HG02885 (cell line): ENCODE measurements at regions not wholly inside any gene's neighbourhood (a gene's known extent, or its start where the extent isn't known, plus 50 kb on each side); places are given as distances from the start of the nearest gene placed in this dataset.

ENCODE experiments used
- ATAC-seq: cut with Tn5 transposase; IDR thresholded peaks from one replicate; pipeline ENCODE4 v1.9.1; 2021; ENCODE audit warnings: mild to moderate bottlenecking; ENCODE audit not compliant: unreplicated experiment, poor library complexity

DNA sequence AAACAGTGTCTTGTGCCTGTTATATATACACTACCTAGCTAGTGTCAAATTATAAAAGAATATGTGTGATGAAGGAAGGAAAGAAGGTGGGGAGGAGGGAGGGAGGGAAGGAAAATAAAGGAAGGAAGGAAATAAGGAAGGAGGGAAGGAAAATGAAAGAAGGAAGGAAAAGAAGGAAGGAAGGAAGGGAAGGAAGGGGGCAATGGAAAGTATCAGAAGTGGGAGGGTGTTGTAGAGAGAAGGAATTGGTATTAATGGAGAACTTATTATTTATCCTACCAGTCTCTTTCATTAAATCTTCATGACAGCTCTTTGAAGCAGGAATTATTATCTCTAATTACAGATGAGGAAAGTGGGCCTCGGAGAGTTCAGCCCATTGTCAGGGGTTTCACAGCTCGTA, 202.4 kb downstream of the SAMD5 start:
- ATAC-seq = no peak

DNA sequence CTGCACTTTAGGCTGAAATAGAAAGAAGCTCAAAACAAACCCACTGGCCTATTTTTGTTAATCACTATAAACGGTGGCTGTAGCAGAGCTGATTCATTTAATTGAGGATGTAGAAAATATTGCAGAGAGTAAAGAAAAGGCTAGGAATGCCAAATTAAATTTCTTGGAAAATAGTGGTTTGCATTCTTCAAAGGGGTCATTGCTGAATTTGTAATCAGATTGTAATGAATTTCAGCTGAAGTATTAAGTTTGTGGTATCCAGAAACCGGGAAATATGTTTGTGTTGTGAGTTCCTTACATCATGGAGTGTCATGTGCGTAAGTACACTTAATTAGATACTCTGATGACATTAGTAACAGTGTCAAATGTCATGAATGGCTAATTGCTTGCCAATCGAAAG, 203.0 kb downstream of the SAMD5 start:
- ATAC-seq = no peak

DNA sequence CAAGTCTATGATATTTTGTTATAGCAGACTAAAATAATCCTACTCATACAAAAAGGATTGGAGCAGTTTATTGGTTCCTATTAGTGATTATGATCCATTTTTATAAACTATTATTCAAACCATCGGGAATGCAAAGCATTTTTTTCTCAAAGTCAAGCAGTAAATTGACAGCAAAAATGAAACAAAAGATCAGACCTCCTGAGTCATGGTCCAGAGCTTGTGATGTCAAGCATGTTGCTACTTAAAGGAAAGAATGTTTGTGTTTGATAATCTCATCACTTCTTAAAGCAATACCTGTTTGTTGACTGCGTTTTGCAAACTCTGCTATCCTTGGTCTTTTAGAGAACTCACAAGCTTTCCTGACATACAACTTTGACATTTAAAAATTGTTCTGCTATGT, 204.4 kb downstream of the SAMD5 start:
- no peak for ATAC-seq

DNA sequence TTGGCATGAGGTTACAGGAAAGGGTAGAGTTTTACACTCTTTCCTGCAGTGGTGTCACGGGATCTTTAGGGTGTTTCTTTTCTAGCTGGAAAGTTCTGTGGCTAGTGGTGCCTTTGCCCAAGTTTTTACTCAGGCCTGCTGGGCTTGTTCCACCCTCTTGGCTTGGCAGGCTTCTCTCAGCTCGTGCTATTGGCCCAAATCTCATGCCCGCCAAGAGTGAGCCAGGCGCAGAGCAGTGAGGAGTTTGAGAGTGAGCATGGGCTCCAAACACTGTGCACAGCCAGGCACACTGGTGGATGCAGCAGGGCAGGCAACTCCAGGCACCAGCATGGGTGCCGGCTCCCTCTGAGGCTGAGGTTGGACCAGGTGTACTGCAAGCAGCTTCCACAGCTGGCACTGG, 206.5 kb downstream of the SAMD5 start:
- ATAC-seq = no peak

DNA sequence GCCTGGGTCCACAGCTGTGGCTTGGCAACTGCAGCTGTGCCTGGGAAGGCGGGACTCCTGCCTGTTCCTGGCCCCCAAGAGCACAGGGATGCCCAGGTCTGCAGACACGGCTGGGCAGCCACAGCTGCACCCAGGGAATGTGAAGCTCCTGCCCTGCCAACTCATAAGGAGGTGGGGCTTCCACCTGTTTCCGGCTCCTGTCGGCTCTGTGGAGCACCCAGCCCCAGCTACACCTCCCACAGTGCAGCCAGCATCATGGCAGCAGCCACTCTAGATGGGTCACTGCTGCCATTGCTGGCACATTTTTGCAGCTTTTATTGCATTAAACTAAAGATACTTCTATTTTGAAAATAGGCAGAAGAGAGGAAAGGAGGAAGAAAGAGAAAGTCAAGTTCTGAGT, 207.9 kb downstream of the SAMD5 start:
- ATAC-seq = no peak

DNA sequence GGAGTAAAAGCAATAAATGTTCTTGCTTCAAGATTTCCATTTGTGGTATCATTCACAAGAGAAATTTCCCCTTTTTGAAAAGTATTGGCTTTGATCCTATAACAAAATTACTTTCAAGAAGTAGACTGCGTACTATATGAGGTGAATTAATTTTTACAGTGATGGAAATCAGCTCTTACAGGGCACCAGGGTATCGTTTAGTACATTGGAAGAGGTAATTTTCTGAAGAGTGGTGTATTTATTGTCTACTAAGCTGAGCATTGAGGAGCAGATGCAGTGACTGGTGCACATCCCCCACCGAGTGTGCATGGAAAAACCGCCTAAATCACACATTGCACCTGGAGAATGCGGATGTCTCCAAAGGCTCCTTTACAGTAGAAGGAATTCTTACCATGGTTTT, 209.5 kb downstream of the SAMD5 start:
- ATAC-seq = no peak

DNA sequence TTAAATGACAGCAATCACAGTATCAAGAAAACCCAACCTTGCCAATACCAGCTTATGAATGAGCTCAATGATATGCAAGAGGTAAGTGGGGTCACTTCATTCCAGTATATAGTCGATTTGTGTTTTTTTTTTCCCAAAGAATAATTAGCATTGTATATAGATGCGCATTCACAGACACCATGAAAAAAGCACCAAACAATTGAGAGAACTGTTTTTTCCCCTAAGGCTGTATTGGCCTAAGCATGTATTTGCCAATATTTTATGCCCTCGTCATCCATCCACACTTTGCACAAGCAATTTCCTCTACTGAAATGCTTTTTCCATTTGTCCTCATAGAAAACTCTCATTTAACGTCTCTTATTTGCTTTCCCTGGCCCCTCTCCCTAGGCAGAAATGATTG, 213.7 kb downstream of the SAMD5 start:
- ATAC-seq = no peak

DNA sequence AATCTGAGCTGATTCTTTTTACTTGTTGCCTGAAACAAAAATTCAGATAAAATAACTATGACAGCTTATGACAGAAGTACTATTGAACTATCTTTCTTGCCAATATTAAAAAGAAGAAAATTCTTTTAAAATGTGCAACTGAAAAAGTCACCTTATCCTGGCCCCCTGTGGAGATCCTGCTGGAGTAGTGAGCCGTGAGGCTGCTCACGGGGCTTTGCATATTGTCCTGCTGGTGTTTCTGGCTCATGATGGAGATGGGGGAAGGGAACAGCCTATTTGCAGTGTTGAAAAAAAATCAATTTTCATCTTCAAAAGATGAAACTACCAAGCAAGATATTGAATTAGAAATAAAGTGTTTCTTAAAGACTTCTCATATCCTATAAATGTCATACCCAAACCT, 216.0 kb downstream of the SAMD5 start:
- no peak for ATAC-seq

DNA sequence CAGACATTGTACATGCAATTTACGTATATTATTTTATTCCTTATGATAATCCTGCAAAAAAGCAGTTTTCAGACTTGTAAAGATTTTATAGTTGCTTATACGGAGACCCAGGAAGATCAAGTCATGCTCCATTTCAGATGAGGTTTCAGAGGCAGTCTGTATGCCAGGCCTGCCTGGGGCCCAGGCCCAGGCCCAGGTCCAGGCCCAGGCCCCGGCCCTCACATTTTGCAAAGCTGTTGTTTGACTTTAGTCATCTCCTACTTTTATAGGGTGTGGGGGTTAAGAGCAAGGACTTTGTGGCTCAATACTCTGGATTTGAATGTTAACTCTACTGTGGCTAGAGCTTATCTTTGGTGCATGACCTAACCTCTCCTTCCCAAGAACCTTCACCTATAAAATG, 217.9 kb downstream of the SAMD5 start:
- ATAC-seq = no peak

DNA sequence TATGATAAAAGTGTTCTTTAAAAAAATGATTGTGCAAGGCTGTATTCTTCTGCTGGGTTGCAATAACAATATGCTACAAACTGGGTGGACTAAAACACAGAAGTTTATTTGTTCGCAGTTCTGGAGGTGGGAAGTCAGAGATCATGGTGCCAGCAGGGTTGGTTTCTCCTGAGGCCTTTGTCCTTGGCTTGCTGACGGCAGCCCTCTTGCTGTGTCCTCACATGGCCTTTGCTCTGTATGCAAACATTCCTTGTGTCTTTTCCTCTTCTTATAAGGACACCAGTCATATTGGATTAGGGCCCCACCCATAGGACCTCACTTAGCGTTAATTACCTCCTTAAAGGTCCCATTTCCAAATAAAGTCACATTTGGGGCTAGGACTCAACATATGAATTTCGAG, 220.4 kb downstream of the SAMD5 start:
- no peak for ATAC-seq

DNA sequence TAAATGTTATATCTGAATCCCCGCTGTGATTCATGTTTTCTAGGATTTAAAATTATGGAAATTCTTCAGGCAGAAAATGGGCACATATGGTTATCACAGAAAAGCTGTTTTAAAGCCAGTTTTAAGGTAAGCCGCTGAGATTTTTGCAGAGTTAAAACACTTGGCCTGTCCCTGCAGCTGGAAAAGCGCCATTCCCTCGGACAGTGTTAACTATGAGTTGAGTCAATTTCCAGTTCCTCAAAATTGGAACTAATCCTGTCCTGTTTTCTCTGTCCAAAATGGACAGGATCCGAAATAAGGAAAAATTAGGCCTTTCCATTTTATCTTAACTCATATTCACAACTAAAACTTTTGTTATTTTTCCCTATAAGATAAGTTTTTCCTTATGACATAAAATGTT, 225.2 kb downstream of the SAMD5 start:
- ATAC-seq = no peak

DNA sequence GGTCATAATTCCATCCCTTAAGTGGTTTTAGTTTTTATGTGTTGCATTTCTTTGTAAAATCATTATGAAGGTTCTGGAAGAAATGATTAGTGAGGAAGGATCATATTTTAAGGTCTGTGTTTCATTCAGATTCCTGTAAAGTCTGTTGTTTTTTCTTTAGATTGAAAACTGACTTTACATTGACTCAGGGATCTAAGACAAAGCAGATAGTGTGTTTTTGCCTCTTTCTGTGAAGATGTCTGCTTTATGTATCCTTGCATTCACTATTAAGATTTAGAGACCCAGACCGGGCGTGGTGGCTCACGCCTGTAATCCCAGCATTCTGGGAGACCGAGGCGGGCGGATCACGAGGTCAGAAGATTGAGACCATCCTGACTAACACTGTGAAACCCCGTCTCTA, 225.7 kb downstream of the SAMD5 start:
- no peak for ATAC-seq

DNA sequence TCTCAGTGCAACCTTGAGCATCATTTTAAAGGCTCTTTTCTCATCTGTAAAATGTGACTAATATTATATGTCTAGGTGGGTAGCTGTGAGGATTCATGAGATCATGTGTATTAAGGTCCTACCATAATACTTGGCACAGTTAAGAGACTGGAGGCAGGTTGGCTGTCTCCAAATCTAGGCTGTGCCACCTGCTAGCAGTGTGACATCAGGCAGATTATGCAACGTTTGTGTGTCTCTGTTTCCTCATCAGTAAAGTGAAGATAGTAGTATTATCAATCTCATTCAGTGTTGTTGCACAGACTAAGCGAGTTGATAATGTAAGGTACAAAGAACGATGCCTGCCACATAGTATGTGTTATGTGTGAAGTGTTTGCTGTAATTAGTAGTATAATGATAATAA, 227.4 kb downstream of the SAMD5 start:
- no peak for ATAC-seq

DNA sequence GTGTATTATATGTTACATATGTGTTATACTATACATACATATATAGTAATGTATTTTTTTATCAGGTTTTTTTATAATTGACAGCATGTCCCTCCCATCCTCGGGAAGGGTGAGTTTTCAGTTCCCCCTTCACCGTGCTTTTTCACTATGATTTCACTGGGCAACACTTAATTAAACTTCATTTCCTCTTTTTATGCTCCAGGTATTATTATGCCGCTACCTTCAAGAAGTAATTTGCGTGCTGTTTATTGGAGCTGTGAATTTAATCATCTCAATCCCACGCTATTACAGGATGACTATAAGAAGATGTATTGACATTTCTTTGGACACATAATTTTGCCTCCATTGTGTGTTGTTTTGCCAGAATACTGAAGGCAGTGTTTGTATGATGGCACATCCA, 228.6 kb downstream of the SAMD5 start:
- ATAC-seq = no peak

DNA sequence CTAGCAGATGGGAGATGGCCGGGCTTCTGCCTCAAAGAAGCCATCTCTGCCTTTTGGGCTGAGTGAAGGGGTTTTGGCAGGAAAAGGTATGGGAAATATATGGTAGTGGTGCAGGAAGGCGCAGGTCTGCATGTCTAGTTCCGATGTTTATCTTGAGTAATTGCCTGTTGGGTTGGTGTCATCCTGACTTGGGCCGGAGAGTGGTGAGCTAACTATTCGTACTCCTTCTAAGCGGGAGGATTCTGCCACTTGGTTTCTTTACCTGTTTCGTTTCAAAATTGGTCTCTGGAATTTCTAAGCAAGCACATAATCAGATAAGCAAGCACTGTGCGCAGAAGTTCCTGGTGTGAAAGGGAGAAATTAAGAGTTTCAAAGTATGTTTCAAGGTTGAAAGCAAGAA, 229.6 kb downstream of the SAMD5 start:
- ATAC-seq = no peak

DNA sequence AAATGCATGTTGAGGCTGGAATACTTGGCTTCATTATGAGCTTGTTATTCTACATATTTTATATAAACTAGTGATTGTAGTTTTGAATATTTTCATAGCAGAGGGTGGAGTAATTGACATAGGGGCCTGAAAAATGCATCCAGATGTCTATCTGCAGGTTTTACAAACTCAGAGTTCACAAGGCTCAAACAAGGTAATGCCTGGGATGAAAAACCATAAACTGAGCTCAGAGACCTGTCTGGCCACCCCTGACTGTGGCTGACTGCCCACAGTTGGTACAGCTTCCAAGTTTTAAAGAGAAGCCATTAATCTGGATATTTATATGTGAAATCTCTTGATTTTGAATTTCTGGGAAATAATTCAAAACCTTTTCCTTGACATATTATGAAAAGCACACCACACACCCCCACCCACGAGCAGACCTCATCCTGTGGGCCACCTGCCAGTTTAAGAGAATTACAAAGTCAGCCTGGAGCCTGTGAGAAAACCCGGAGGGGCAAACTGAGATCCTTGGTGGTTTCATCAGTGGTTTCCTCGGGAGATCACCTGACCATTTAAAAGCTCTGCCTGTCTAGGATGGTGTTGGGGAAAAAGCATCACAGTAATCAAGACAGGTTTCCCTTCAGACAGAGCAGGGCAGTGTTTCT, 230.1 kb downstream of the SAMD5 start:
- ATAC-seq = no peak

DNA sequence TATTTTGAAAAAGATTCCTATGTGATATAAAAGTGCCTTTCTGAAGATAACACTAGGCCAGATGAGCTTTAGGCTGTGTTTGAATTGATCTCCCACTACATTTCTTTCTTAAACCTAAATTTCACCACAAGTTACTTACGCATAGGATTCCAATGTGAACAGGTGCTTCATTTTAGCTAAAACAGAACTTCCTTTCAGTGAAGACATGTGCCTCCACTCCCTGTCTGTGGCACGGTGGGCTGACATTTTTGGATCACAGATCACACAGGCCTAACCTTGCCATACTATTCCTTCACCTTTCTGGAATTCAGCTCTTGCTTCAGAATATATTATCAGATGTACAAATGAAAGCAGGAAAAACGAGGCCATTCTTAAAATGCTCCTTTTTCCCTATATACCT, 231.8 kb downstream of the SAMD5 start:
- no peak for ATAC-seq

DNA sequence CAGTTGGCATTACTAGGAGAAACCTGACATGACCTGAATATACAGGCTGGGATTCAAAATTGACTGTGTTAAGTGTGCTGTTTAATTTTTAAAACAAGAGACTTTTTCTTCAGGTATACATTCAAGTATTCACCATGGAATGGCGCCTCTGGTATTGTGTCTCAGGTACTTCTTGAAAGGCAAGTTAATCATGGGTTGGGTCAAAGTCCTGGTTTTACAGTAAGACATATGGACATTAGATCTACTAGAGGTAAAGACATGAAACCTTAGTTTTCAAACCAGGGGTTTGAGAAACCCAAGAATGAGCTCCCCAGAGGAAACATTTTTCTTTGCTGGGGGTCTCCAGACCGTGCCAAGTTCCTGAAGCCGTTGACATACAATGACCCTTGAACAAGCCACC, 232.4 kb downstream of the SAMD5 start:
- ATAC-seq = no peak

DNA sequence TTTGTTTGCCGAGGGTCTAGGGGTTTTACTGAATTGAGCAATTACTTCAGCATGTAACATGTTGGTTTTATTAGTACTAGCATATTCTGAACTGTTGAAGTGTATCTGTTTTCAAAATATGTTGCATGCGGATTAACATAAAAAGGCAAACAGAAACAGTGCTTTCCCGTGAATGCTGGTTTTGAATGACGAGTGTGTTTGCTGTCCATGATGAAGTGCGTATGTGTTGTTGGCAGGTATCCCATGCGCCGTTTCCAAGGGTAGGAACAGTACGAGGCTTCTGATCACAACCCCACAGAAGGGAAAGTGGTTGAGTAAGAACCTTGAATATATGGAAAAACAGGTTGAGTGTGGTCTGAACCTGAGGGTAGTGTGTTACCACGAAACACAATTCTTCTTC, 232.9 kb downstream of the SAMD5 start:
- no peak for ATAC-seq

DNA sequence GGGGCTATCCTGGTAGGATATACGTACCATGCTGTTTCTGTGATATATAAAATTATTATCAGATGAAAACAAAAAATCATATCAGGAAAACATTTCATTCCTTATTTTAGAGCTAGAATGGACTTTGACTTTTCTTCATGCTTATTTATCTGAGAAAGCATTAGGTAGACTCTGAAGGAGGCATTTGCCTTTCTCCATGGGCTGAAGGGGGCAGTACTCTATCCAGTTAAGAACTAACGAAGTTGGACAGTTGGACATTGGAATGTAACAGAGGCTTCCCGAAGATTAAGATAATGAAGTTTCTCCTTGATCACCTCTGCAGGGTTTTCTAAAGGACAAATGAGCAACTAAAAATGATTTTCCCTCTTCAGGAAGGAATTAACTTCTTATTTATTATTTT, 233.9 kb downstream of the SAMD5 start:
- ATAC-seq = no peak

DNA sequence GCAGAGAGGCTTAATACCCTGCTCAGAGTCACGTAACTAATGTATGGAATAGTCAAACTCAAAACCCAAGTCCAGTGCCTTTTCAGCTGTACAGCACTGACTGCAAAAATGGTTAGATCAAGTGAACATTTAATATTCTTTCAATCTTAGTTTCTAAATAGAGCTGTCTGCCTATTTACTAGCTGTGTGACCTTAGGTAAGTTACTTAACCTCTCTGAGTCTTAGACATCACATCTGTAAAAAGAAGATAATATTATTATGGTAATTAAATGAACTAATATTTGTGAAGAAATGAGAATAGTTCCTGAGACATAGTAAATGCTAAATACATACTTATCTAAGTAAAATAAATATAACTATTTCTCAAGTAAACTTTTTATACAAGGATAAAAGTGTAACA, 235.5 kb downstream of the SAMD5 start:
- no peak for ATAC-seq

DNA sequence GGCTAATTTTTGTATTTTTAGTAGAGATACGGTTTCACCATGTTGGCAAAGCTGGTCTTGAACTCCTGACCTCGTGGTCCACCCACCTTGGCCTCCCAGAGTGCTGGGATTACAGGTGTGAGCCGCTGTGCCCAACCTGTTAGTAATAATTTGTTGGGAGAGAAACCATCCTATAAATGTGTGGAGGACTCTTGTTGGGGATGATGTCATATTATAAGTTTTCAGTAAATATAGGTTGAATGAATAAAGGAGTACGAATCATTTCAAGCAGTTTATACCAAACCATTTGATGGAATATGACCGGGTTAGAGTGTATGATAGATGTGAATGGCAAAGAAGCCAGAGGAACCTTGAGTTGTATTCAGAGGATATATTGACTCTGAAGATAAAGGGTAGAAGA, 240.8 kb downstream of the SAMD5 start:
- no peak for ATAC-seq

DNA sequence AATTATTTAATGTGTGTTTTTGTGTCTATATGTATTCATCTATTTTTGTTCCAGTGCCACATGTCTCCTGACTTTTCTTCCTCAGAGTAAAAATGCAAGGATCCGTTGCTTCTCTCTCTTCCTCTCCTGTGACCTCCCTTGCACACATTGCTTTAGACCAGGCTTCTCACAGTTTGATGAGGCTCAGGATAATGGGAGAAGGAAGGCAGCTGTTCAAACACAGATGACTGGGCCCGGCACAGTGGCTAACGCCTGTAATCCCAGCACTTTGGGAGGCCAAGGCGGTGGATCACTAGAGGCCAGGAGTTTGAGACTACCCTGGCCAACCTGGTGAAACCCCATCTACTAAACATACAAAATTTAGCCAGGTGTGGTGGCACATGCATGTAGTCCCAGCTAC, 241.9 kb downstream of the SAMD5 start:
- ATAC-seq = no peak
